Pancreas (tissue), 10 donors: ENCODE measurements at regions not wholly inside any gene's neighbourhood (a gene's known extent, or its start where the extent isn't known, plus 50 kb on each side); places are given as distances from the start of the nearest gene placed in this dataset.

ENCODE experiments used
- ATAC-seq, 4 donors: fragments of 200-7000 bp; cut with Tn5 transposase; one replicate each; pipeline versions ENCODE4 v1.8.0 to v1.9.1; 2020; ENCODE audit warnings: mild to moderate bottlenecking in 4 of 4, moderate library complexity in 4 of 4
- DNase-seq, 6 donors: peaks; one replicate each; pipeline ENCODE4 v3.0.0-alpha.2; 2020
- FAIRE-seq: peaks from 2 replicates; lab custom pipeline; 2012; peaks lifted over from hg19 to GRCh38; lab: Jason Lieb, UNC
- H3K27ac ChIP-seq, 4 donors: fragments of 200-600 bp; sonication (generic); 1 replicate in 3 of 4; 2 replicates in 1 of 4; pipeline versions ENCODE4 v1.5.0 to v1.8.0; 2020
- H3K27me3 ChIP-seq, 4 donors: fragments of 200-600 bp; one replicate each; pipeline ENCODE4 v1.8.0; 2021
- H3K36me3 ChIP-seq, 3 donors: fragments of 200-600 bp; sonication (generic) in 1 of 3; one replicate each; pipeline versions ENCODE4 v1.5.0 to v1.8.0; 2020 to 2021
- H3K4me1 ChIP-seq, 3 donors: fragments of 200-600 bp; one replicate each; pipeline ENCODE4 v1.8.0; 2021
- H3K4me3 ChIP-seq, 4 donors: fragments of 200-600 bp; sonication (generic) in 2 of 4; one replicate each; pipeline versions ENCODE4 v1.5.0 to v1.8.0; 2020 to 2021
- H3K9me3 ChIP-seq, 4 donors: fragments of 200-600 bp; one replicate each; pipeline ENCODE4 v1.8.0; 2021
- CTCF ChIP-seq, 4 donors: fragments of 200-600 bp; sonication (generic) in 3 of 4; IDR thresholded peaks; one replicate each; pipeline versions ENCODE4 v1.5.0 to v1.8.0; 2021; ENCODE audit warnings: antibody characterized with exemption in 4 of 4
- WGBS, 2 donors: extraction: QIAGEN DNeasy Blood & Tissue Kit; methylation state at CpG; one replicate each; pipeline ENCODE4 v1.1.7; 2013; 5-methylcytosine and 5-hydroxymethylcytosine counted together
- intact Hi-C, 3 donors: fragments of 100-400 bp; cut with DNase I; formaldehyde crosslinking; loops; one replicate each; pipeline versions ENCODE4 v1.11.1 to v1.14.2; 2022
- donor health status: healthy with polysubstance abuse.
- donor health status: DM: no; HTN: no; CAD: no; lungs with moderate emphysema.
- donor health status: DM: no; HTN: no; CAD: no.
- donor health status: control.
- donor health status: control.
- donor health status: Bipolar disorder and iron deficiency.
- donor health status: DM: yes; HTN: yes; CAD: no.
- donor health status: DM: no; HTN: no; CAD: no.
- donor health status: DM: no; HTN: no; CAD: no.
- donor health status: DM: yes; HTN: yes; CAD: no.

DNA sequence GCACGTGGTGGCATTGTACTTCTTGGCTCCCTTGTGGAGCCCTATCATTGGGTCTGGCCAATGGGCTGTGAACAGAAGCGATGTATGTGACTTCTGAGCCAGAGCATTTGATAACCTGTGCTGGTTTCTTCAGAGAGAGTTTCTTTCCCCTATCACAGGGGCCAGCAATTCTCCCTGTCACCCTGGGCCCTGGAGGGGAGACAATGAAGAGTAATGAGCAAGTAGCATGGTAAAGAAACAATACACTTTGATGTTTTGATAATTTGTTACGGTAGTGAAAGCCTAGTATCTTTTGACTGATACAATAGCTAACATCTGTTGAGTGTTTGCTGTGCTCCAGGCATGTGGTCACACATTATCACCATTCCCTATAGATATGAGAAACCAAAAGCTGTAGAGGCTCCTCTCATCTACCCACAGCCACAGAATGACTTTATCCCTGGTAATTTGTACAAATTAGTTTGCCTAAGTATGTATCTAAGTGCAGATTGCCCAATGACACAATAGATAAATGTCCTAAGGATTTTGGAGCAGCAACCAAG, 113.4 kb upstream of the SVIL start:
- intact Hi-C loops: no loop called here
- H3K9me3 ChIP-seq: no peaks in the 10 kb centered on the region
- no peak for FAIRE-seq
- H3K27ac ChIP-seq: no peak overlapping the region
- H3K4me3 ChIP-seq: no peak overlapping the region
- TF ChIP-seq CTCF (IDR thresholded peaks at IDR 0.05): no peak
- peaks cover 0 to 2% (median 2%) of the 10 kb centered on the region in 3 donors for H3K4me1 ChIP-seq
- no peaks in the 10 kb centered on the region for H3K27me3 ChIP-seq
- no peak for ATAC-seq
- no peaks in the 10 kb centered on the region for H3K36me3 ChIP-seq
- WGBS, 2 donors: 45 to 72% methylated on average over 3 of the region's 3 CpGs
- no peak for DNase-seq

DNA sequence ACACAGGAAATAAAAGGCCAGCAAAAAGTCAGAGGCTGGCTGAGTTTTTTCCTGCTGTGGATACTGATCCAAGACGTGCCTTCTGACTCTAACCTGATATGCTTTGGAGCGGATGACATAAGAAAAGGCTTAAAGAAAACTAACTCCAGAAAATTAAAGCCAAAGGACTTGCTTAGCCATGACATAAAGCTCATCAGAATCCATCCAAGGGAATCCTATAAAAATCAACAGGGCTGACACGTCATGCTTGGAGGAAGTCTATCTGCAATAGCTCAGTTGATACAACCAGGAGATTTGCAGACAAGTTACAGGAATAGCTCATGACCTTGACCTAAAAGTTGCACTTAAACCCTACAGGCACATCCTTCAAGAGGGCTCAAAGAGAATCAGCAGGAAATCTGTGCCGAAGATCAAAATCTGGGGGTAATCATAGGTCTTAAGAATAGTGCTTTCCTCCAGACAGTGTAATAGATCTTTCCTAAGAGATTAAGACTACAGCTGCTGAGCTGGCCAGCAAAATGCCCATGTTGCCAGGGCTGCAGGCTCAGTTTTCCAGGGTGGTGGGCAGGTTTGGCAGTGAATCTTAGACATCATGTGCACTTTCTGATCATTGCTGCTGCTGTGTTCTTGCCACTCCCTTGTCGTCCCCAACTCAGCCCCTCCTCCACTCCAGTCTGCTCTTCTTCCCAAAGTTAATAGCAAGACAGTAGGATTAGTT, 111.5 kb upstream of the SVIL start:
- ATAC-seq: no peak
- TF ChIP-seq CTCF (IDR thresholded peaks at IDR 0.05): no peak
- Histone ChIP-seq H3K36me3 (no peaks in the 10 kb centered on the region), H3K4me1 (no peaks in the 10 kb centered on the region), H3K4me3 (no peak overlapping the region), H3K9me3 (no peaks in the 10 kb centered on the region), H3K27ac (no peak overlapping the region), H3K27me3 (no peaks in the 10 kb centered on the region)
- 61 to 76% methylated on average over 5 of the region's 5 CpGs for WGBS, 2 donors
- intact Hi-C loops: no loop called here
- no peak for DNase-seq
- no peak for FAIRE-seq

GRCh38 chr10:29740981-29741545, 106.3 kb upstream of the SVIL start:
- TF ChIP-seq CTCF (IDR thresholded peaks at IDR 0.05): no peak
- H3K27me3 ChIP-seq: no peaks in the 10 kb centered on the region
- ATAC-seq (no peak), DNase-seq (no peak), FAIRE-seq (no peak)
- intact Hi-C loops: no loop called here
- WGBS, 2 donors: 45 to 50% methylated on average over 6 of the region's 6 CpGs
- H3K36me3 ChIP-seq: no peaks in the 10 kb centered on the region
- H3K27ac ChIP-seq: no peak overlapping the region
- H3K4me1 ChIP-seq: no peaks in the 10 kb centered on the region
- no peak overlapping the region for H3K4me3 ChIP-seq
- H3K9me3 ChIP-seq: no peaks in the 10 kb centered on the region

DNA sequence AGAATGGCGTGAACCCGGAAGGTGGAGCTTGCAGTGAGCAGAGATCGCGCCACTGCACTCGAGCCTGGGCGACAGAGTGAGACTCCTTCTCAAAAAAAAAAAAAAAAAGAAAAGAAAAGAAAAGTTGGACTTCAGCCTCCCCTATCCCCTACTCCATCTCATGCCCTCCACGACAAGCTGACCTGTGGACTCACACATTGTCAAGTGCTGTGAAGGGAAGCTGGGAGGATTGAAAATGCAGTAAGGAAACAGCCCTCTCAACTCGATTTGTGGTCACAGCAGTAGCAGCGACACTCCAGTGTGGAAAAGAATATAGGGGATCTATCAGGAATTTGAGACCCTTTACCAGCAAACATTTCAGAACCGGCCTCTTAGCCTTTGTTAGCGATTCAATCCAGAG, 103.6 kb upstream of the SVIL start:
- H3K27ac ChIP-seq: no peak overlapping the region
- H3K27me3 ChIP-seq: no peaks in the 10 kb centered on the region
- ATAC-seq (no peak), FAIRE-seq (no peak), DNase-seq (no peak)
- intact Hi-C loops: loop anchor here in 1 of 3 donors (10.0 kb wide), 1 partner anchor 106 kb away; no protein-coding TSS in a partner anchor
- WGBS, 2 donors: 92 to 95% methylated on average over 11 of the region's 11 CpGs
- no peak for TF ChIP-seq CTCF (IDR thresholded peaks at IDR 0.05)
- H3K36me3 ChIP-seq: no peaks in the 10 kb centered on the region
- H3K4me3 ChIP-seq: no peak overlapping the region
- no peaks in the 10 kb centered on the region for H3K9me3 ChIP-seq
- peaks cover 0 to 6% (median 0%) of the 10 kb centered on the region in 3 donors for H3K4me1 ChIP-seq
